NCI-H526 treated with DMSO at 0.1 percent for 48 hours (cell line): ENCODE measurements at regions not wholly inside any gene's neighbourhood (a gene's known extent, or its start where the extent isn't known, plus 50 kb on each side); places are given as distances from the start of the nearest gene placed in this dataset.

Experiments used
- DNase-seq: peaks from one replicate; lab custom pipeline; 2025; lab: John Stamatoyannopoulos, UW

- no peak for DNase-seq
Observed at GRCh38 chr1:191588905-191589304, 569.4 kb upstream of the RGS18 start.

- DNase-seq: no peak
Observed at GRCh38 chr1:191589536-191589935, 568.7 kb upstream of the RGS18 start.

GRCh38 chr1:191590578-191590977 lies 567.7 kb upstream of the RGS18 start:
- DNase-seq: no peak

- no peak for DNase-seq
Observed at GRCh38 chr1:191592039-191592438, 566.2 kb upstream of the RGS18 start.

- DNase-seq: no peak
Observed at GRCh38 chr1:191592907-191593306, 565.4 kb upstream of the RGS18 start.

GRCh38 chr1:191595170-191595569 lies 563.1 kb upstream of the RGS18 start:
- DNase-seq: no peak

GRCh38 chr1:191608367-191608766 lies 549.9 kb upstream of the RGS18 start:
- DNase-seq: no peak

GRCh38 chr1:191609305-191609704 lies 549.0 kb upstream of the RGS18 start:
- DNase-seq: no peak

- no peak for DNase-seq
Observed at GRCh38 chr1:191615101-191615821, 543.0 kb upstream of the RGS18 start.

- no peak for DNase-seq
Observed at GRCh38 chr1:191618181-191618580, 540.1 kb upstream of the RGS18 start.

GRCh38 chr1:191620883-191621282 lies 537.4 kb upstream of the RGS18 start:
- DNase-seq: no peak

GRCh38 chr1:191624044-191624443 lies 534.2 kb upstream of the RGS18 start:
- no peak for DNase-seq

- no peak for DNase-seq
Observed at GRCh38 chr1:191629836-191630235, 528.4 kb upstream of the RGS18 start.

- no peak for DNase-seq
Observed at GRCh38 chr1:191634801-191635508, 523.3 kb upstream of the RGS18 start.

GRCh38 chr1:191636345-191636744 lies 521.9 kb upstream of the RGS18 start:
- no peak for DNase-seq

GRCh38 chr1:191641420-191642260 lies 516.6 kb upstream of the RGS18 start:
- no peak for DNase-seq

- no peak for DNase-seq
Observed at GRCh38 chr1:191643060-191643459, 515.2 kb upstream of the RGS18 start.

GRCh38 chr1:191648939-191649338 lies 509.3 kb upstream of the RGS18 start:
- no peak for DNase-seq

GRCh38 chr1:191662051-191662450 lies 496.2 kb upstream of the RGS18 start:
- no peak for DNase-seq

GRCh38 chr1:191662746-191663145 lies 495.5 kb upstream of the RGS18 start:
- DNase-seq: no peak

- no peak for DNase-seq
Observed at GRCh38 chr1:191668525-191668924, 489.7 kb upstream of the RGS18 start.

- no peak for DNase-seq
Observed at GRCh38 chr1:191669629-191670028, 488.6 kb upstream of the RGS18 start.

GRCh38 chr1:191671236-191671635 lies 487.0 kb upstream of the RGS18 start:
- DNase-seq: no peak
